ENCODE measurements at regions not wholly inside any gene's neighbourhood (a gene's known extent, or its start where the extent isn't known, plus 50 kb on each side); places are given as distances from the start of the nearest gene placed in this dataset.

DNA sequence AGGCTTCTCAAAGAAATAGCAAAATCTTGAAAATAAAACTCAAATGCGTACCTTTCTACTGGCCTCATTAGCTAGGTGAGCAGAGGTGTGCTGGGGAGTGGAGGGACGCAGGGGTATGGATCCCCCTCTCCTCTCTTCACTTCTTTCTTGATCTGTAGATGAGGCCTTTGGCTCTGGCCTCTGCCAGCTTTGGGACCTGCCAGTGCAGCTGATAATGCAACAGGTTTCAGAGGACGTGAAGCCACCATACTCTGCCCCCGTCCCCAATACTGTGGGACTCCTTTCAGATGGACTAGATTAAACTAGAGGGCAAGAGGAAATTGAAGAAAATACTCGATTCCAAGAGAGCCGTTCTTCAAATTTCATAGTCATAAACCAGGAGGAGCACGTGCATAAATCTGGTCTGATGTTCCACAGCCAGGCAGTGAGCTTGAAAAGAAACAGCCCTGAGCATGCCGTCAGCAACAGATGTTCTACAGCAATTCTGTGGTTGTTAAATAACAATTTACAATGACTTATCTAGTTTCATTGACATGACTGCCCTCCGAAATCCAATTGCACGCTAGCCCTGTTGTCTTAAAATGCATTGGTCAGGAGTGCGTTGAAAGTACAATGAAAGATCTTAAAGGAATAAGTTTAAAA, 245.3 kb upstream of the FOXQ1 start:
- FAIRE-seq: no peak
- DNase-seq (ENCODE audit: insufficient read length, low spot score): no peak
- TF ChIP-seq, protein P1, sequence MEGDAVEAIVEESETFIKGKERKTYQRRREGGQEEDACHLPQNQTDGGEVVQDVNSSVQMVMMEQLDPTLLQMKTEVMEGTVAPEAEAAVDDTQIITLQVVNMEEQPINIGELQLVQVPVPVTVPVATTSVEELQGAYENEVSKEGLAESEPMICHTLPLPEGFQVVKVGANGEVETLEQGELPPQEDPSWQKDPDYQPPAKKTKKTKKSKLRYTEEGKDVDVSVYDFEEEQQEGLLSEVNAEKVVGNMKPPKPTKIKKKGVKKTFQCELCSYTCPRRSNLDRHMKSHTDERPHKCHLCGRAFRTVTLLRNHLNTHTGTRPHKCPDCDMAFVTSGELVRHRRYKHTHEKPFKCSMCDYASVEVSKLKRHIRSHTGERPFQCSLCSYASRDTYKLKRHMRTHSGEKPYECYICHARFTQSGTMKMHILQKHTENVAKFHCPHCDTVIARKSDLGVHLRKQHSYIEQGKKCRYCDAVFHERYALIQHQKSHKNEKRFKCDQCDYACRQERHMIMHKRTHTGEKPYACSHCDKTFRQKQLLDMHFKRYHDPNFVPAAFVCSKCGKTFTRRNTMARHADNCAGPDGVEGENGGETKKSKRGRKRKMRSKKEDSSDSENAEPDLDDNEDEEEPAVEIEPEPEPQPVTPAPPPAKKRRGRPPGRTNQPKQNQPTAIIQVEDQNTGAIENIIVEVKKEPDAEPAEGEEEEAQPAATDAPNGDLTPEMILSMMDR (IDR thresholded peaks at IDR 0.05; ENCODE audit: insufficient read depth, missing control alignments): no peak

DNA sequence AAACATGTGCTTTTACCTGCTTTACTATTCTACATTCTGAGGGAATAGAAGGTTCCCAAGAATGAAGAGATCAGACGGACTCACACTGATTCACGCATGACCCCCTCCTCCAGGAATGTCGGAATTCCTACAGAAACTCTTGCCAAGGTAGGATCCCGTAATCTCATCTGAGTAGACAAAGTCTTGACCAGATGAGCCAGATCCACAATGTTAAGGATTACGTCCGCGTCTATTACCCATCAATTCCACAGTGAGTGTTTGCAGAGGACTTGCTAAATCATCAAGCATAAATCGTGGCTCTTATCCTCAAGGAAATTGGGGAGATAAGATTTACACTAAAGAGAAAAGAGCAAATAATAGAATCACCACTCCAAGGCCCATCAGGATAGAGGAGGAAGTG, 245.9 kb upstream of the FOXQ1 start:
- TF ChIP-seq, protein P1 (IDR thresholded peaks at IDR 0.05; ENCODE audit: insufficient read depth, missing control alignments): no peak
- no peak for DNase-seq (ENCODE audit: insufficient read length, low spot score)
- no peak for FAIRE-seq

DNA sequence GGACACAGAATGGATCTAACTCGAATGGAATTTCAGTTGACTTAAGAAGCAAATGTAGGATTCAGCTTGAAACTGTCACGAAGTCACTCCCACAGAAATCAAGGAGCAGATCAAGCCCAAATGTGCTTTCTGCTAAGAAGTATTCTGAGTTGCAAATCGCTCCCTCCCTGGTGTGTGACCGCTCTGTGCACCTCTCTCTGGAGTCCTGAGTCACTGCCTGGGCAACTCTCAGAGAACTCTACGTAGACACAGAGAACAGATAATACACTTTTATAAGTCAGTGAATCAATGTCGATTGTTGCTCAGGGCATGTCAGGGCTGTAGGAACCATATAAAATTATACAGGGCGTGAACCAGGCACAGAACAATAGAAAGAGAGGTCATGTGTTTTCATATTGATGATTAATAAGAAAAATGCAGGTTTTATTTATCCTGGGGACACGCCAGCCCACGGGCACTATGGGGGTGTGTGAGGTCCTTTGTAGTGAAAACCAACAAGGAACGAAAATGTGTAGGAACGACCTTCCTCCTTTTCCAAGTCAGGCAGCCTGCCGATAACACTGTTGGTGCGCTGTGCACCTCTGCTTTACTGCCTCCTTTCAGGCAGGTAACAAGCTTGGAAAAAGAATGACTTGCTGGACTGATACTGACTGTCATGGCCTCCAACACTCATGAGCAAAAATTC, 248.1 kb upstream of the FOXQ1 start:
- TF ChIP-seq, protein P1 (IDR thresholded peaks at IDR 0.05; ENCODE audit: insufficient read depth, missing control alignments): no peak
- DNase-seq (ENCODE audit: insufficient read length, low spot score) (no peak), FAIRE-seq (no peak)

DNA sequence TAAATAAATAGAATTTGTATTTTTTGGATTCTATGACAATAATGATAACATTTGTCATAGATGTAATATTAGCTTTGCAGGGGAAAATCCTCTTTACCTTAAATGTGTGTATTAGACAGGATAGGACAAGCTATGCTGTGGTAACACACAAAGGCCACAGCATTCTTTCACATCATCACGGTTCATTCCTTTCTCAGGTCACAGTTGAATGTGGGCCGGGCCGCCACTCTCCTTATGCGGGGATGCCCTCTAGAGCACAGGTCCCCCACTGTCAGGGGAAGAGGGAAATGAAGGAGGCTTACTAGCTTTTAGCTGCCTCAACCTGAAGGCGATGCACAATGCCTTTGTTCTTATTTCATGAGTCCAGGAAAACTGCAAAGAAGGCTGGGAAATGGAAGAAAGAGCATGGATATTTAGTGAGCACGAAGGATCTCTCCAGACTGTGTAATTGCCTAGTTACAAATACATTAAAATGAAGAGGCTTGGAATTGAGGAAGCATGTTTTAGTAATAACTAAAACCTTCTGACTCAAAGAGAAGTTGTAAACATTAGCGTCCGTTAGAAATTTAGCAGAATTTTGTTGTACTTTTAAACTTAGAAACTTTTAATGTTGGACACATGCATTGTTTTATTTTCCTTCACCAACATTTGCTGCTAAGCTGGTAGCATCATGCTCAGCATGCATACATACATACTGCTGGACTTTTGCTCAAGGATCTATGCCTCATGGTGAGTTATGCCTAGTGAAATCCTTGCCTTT, 248.9 kb upstream of the FOXQ1 start:
- TF ChIP-seq, protein P1 (IDR thresholded peaks at IDR 0.05; ENCODE audit: insufficient read depth, missing control alignments): peak; percentile 24
- no peak for DNase-seq (ENCODE audit: insufficient read length, low spot score)

DNA sequence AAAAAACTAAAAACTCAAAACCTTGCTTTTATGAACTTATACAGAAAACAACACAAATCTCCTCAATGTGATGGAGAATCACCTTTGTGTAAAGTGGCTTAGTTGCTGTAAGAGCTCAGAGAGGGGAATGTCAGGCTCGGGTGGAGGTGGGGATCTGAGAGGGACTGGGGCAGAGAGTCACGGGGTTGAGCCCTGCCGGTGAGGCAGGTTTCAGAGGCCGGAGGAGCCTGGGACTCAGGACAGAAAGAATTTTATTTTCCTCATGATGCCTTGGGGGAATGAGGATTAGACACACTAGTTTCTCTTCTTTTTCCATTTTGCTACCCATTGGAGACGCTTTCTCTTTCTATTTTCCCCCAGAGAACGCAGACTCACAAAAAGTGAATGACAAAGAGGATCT, 252.3 kb upstream of the FOXQ1 start:
- FAIRE-seq (no peak), DNase-seq (ENCODE audit: insufficient read length, low spot score) (no peak)
- TF ChIP-seq, protein P1 (IDR thresholded peaks at IDR 0.05; ENCODE audit: insufficient read depth, missing control alignments): no peak

More for the DNA sequence above, 248.9 kb upstream of the FOXQ1 start:
- no peak for FAIRE-seq

DNA sequence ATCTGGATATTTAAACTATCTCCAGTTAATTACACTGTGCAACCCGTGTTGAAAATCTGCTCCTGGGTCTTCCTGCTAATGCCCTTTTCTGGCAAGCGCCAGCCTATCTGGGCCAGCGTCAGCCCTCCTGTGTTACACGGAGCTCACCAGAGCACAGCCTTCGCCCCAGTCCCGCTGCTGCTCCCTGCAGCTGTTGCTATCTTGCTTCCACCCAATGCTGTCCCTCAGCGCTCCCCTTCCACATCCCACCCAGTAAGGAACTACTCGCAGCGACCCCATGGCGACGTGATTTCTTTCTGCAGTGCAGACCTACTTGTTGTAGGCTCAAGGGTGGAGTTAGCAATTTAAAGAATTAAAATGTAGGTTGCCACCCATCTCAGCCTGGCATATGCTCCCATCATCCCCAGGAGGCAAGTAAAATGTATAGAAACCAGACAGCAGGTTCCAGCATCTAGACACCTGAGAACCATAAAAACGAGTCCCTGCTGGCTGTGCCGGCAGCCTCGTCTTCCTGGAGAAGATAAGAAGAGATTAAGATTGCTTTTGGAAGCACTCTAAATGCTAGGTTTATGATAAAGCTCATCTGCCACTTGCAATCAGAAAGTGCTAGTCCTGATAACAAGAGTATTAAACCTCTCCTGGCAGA, 254.3 kb upstream of the FOXQ1 start:
- TF ChIP-seq, protein P1 (IDR thresholded peaks at IDR 0.05; ENCODE audit: insufficient read depth, missing control alignments): no peak
- peak; percentile 38 for DNase-seq (ENCODE audit: insufficient read length, low spot score)
- no peak for FAIRE-seq
